ENCODE measurements at regions not wholly inside any gene's neighbourhood (a gene's known extent, or its start where the extent isn't known, plus 50 kb on each side); places are given as distances from the start of the nearest gene placed in this dataset.
A peak's percentile ranks its signal among the peaks of the same experiment; 100 is the strongest.

DNA sequence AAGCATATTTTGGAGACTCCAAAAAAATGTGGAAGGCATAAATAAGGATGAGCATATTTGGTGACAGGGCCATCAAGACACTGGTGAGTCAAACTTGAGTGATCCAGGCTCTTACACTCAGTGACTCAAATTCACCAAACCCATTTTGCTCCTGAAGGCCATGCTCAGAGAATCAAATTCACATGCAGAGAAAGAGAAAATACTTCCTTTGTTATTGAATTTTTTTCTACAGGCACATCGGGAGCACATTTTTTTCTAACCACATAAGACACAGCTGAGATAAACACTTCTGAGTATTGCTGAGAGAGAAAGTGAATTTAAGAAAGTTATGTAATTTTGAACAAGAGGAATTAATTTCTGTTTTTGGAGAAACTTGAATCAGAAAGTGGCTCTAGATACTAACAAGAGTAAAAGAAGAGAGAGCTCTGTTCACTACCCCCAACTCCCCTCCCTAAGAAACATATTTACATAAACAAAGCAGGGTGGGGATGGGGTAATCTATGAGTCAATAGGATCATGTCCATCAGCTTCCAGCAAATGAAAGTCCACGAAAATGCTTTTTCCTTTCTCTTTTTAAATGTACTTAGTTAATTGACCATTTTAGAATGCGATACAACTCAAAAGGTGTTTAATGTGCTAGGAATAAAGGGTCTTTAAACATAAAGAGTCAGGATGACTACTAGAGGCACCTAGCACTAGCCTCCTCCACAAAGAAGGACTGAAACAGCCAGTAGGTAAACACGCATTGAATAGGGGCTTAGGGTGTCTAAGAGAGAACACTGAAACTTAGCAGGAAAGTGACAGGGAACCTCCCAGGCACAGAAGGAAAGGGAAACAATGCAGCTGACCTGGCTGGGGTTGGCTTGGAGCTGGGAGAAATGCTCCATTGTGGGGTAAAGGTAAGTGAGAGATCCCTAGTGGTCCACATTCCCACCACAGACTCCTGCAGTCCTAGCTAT lies 152.3 kb downstream of the KCNE4 start:
- Histone ChIP-seq H3K4me3 (ENCODE audit: low read depth, low read length) (no peak overlapping the region), H3K36me3 (ENCODE audit: control insufficient read depth, insufficient read depth, low read length) (no peaks in the 10 kb centered on the region), H3K27me3 (ENCODE audit: control insufficient read depth, insufficient read depth, low read length) (no peaks in the 10 kb centered on the region; the same call in 1 of the 2 replicates)
- CTCF ChIA-PET = interaction anchor here (1.3 kb wide), 1 partner anchor 21 kb away, joined by 4 read pairs; no protein-coding TSS in a partner anchor
- TF ChIP-seq, protein P1, sequence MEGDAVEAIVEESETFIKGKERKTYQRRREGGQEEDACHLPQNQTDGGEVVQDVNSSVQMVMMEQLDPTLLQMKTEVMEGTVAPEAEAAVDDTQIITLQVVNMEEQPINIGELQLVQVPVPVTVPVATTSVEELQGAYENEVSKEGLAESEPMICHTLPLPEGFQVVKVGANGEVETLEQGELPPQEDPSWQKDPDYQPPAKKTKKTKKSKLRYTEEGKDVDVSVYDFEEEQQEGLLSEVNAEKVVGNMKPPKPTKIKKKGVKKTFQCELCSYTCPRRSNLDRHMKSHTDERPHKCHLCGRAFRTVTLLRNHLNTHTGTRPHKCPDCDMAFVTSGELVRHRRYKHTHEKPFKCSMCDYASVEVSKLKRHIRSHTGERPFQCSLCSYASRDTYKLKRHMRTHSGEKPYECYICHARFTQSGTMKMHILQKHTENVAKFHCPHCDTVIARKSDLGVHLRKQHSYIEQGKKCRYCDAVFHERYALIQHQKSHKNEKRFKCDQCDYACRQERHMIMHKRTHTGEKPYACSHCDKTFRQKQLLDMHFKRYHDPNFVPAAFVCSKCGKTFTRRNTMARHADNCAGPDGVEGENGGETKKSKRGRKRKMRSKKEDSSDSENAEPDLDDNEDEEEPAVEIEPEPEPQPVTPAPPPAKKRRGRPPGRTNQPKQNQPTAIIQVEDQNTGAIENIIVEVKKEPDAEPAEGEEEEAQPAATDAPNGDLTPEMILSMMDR (IDR thresholded peaks at IDR 0.05; ENCODE audit: insufficient read depth, low read depth, low read length) = no peak
- POLR2A ChIA-PET = no interaction called here
- DNase-seq (ENCODE audit: low read depth) = peak; percentile 72

DNA sequence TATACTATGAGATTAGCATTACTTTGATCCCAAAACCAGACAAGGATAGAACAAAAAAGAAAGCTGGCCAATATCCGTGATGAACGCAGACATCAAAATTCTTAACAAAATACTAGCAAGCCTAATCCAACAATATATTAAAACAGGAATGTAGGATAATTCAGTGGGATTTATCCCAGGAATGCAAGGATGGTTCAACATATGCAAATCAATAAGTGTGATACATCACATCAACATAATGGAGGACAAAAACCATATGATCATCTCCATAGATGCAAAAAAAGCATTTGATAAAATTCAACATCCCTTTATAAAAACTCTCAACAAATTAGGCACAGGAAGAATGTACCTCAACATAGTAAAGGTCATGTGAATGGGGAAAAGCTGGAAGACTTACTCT lies 158.5 kb downstream of the KCNE4 start:
- H3K27me3 ChIP-seq (ENCODE audit: control insufficient read depth, insufficient read depth, low read length) = no peaks in the 10 kb centered on the region; the same call in 1 of the 2 replicates
- POLR2A ChIA-PET = no interaction called here
- no peak for DNase-seq (ENCODE audit: low read depth)
- CTCF ChIA-PET = interaction anchor here (1.1 kb wide), 1 partner anchor 8 kb away, joined by 3 read pairs; no protein-coding TSS in a partner anchor
- no peaks in the 10 kb centered on the region for H3K36me3 ChIP-seq (ENCODE audit: control insufficient read depth, insufficient read depth, low read length)
- no peak overlapping the region for H3K4me3 ChIP-seq (ENCODE audit: low read depth, low read length)
- TF ChIP-seq, protein P1 (IDR thresholded peaks at IDR 0.05; ENCODE audit: insufficient read depth, low read depth, low read length) = no peak

DNA sequence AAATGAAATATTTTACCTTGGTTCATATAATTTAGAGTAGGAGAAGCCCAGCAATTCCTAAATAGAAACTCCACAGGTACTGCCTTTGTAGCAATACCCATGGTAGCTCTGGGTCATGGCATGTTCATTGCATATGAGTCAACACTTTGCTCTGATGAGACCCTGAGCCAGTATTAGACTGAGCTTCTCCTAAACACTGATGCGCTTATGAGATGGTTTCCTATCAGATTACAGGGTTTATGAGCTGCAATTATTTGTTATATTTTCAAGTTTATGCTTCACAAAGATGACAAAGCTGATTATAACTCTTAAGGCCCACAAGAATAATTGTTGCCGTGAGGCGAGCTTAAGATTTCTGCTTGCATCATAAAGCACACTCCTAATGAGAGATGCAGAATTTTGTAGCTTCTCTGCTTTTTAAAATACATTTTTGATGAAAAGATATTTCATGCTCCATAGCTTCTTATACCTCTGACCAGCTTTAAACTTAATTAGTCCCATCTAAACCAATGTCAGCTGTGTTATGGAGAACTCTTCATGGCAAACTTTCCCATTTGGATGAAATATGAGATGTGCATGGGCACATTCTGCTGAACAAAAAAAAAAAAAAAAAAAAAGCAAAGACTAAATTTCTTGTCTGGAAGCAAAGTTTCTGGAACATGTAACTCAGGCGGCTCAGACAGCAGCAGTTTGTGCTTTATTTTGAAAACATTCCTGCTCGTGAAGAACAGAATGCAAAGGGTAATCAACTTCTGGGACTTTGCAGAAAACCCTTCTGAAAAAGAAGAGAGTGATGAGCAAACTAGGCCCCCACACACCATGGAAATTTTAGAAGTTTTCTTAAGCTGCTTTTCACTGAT lies 162.6 kb downstream of the KCNE4 start:
- Histone ChIP-seq H3K4me3 (ENCODE audit: low read depth, low read length) (no peak overlapping the region), H3K36me3 (ENCODE audit: control insufficient read depth, insufficient read depth, low read length) (no peaks in the 10 kb centered on the region), H3K27me3 (ENCODE audit: control insufficient read depth, insufficient read depth, low read length) (no peaks in the 10 kb centered on the region)
- TF ChIP-seq, protein P1 (IDR thresholded peaks at IDR 0.05; ENCODE audit: insufficient read depth, low read depth, low read length) = no peak
- ChIA-PET POLR2A (no interaction called here), CTCF (interaction anchor here (0.8 to 1.0 kb wide), 3 partner anchors 9 to 233 kb away, joined by 3 to 4 read pairs (median 3); no protein-coding TSS in a partner anchor)
- DNase-seq (ENCODE audit: low read depth) = no peak

DNA sequence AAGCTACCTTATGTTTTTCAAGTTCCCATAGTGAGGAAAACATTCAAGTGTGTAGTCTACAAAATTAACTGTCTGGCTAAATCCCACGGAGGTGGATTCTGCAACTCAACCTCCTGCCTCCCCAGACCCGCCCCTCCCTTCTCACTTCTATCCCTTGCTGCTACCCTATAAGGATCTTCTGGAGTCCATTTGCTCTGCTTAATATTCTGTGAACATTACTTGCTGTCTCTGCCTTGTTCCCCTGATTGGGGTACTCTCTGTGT lies 163.2 kb downstream of the KCNE4 start:
- TF ChIP-seq, protein P1 (IDR thresholded peaks at IDR 0.05; ENCODE audit: insufficient read depth, low read depth, low read length) = no peak
- no peak overlapping the region for H3K4me3 ChIP-seq (ENCODE audit: low read depth, low read length)
- no peaks in the 10 kb centered on the region for H3K36me3 ChIP-seq (ENCODE audit: control insufficient read depth, insufficient read depth, low read length)
- H3K27me3 ChIP-seq (ENCODE audit: control insufficient read depth, insufficient read depth, low read length) = no peaks in the 10 kb centered on the region
- POLR2A ChIA-PET = no interaction called here
- DNase-seq (ENCODE audit: low read depth) = no peak
- CTCF ChIA-PET = interaction anchor here (0.8 to 1.0 kb wide), 2 partner anchors 43 to 233 kb away, joined by 3 read pairs; no protein-coding TSS in a partner anchor

DNA sequence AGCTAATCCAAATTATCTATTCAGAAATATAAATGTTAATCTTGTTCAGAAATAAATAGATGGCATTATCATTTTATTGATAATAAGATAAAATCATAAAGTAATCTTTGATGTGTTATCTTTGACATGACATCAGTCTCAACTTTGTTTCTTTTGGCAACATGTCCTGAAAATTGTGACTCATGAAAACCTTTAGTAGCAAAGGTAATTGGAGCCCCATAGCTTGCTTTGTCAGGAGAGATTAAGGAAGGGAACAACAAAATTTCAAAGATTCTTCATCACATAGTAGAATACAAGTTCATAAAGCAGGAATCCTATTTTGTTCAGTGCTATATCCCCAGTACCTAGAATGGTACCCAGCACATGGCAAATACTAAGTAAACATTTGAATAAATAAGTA lies 165.4 kb downstream of the KCNE4 start:
- no peaks in the 10 kb centered on the region for H3K36me3 ChIP-seq (ENCODE audit: control insufficient read depth, insufficient read depth, low read length)
- POLR2A ChIA-PET = no interaction called here

More for the DNA sequence above, 165.4 kb downstream of the KCNE4 start:
- CTCF ChIA-PET = interaction anchor here (0.8 to 1.0 kb wide), 2 partner anchors 11 to 246 kb away, joined by 3 read pairs; no protein-coding TSS in a partner anchor
- Histone ChIP-seq H3K4me3 (ENCODE audit: low read depth, low read length) (no peak overlapping the region), H3K27me3 (ENCODE audit: control insufficient read depth, insufficient read depth, low read length) (no peaks in the 10 kb centered on the region)
- TF ChIP-seq, protein P1 (IDR thresholded peaks at IDR 0.05; ENCODE audit: insufficient read depth, low read depth, low read length) = no peak
- no peak for DNase-seq (ENCODE audit: low read depth)
